Keratinocyte (primary cell): ENCODE measurements at regions not wholly inside any gene's neighbourhood (a gene's known extent, or its start where the extent isn't known, plus 50 kb on each side); places are given as distances from the start of the nearest gene placed in this dataset.

ENCODE experiments used
- DNase-seq: peaks from one replicate; pipeline ENCODE4 v3.0.0-alpha.2; 2011; ENCODE audit warnings: low read depth, missing footprints, low spot score
- FAIRE-seq: peaks from 2 replicates; lab custom pipeline; 2011; peaks lifted over from hg19 to GRCh38; lab: Jason Lieb, UNC
- H2AFZ ChIP-seq: 2 replicates; pipeline ENCODE4 v1.6.0; 2012; ENCODE audit warnings: low read length, control low read depth, inconsistent platforms; ENCODE audit not compliant: control insufficient read depth
- H3K27ac ChIP-seq: 2 replicates; pipeline ENCODE4 v1.5.1; 2011; ENCODE audit warnings: low read length; ENCODE audit not compliant: control insufficient read depth, insufficient read depth
- H3K27me3 ChIP-seq: 3 replicates; pipeline ENCODE4 v1.6.0; 2011; ENCODE audit warnings: low read length; ENCODE audit not compliant: control insufficient read depth, insufficient read depth; ENCODE audit errors: extremely low read depth
- H3K36me3 ChIP-seq, 2 experiments: 2 replicates in 1 of 2; 3 replicates in 1 of 2; pipeline ENCODE4 v1.5.1; 2011; ENCODE audit warnings: low read length in 2 of 2, mild to moderate bottlenecking in 1 of 2; ENCODE audit not compliant: control insufficient read depth in 2 of 2, insufficient read depth in 2 of 2; ENCODE audit errors: extremely low read depth in 1 of 2
- H3K4me1 ChIP-seq: 3 replicates; pipeline ENCODE4 v1.5.1; 2011; ENCODE audit warnings: low read length; ENCODE audit not compliant: control insufficient read depth, insufficient read depth; ENCODE audit errors: extremely low read depth
- H3K4me2 ChIP-seq: 3 replicates; pipeline ENCODE4 v1.6.0; 2011; ENCODE audit warnings: low read depth, low read length; ENCODE audit not compliant: control insufficient read depth, insufficient read depth; ENCODE audit errors: extremely low read depth
- H3K4me3 ChIP-seq, 3 experiments: fragments of 200-600 bp in 1 of 3; sonication (generic) in 1 of 3; 2 replicates in 2 of 3; 3 replicates in 1 of 3; pipeline ENCODE4 v1.5.1; 2011 to 2016; ENCODE audit warnings: low read length in 3 of 3, mild to moderate bottlenecking in 3 of 3, control low read depth in 2 of 3, inconsistent platforms in 1 of 3, low read depth in 1 of 3, mixed read lengths in 1 of 3, mixed run types in 1 of 3, moderate library complexity in 1 of 3; ENCODE audit not compliant: control insufficient read depth in 2 of 3, insufficient read depth in 2 of 3; ENCODE audit errors: extremely low read depth in 1 of 3
- H3K79me2 ChIP-seq: 2 replicates; pipeline ENCODE4 v1.6.0; 2012; ENCODE audit warnings: low read length; ENCODE audit not compliant: control insufficient read depth, insufficient read depth
- H3K9ac ChIP-seq: 3 replicates; pipeline ENCODE4 v1.6.0; 2011; ENCODE audit warnings: low read length; ENCODE audit not compliant: control insufficient read depth, insufficient read depth; ENCODE audit errors: extremely low read depth
- H3K9me1 ChIP-seq: 3 replicates; pipeline ENCODE4 v1.6.0; 2011; ENCODE audit warnings: low read length; ENCODE audit not compliant: control insufficient read depth, insufficient read depth; ENCODE audit errors: extremely low read depth
- H3K9me3 ChIP-seq: 2 replicates; pipeline ENCODE4 v1.5.1; 2012; ENCODE audit warnings: low read depth, low read length; ENCODE audit not compliant: control insufficient read depth
- H4K20me1 ChIP-seq: 3 replicates; pipeline ENCODE4 v1.6.0; 2011; ENCODE audit warnings: low read length; ENCODE audit not compliant: control insufficient read depth, insufficient read depth; ENCODE audit errors: extremely low read depth
- CTCF ChIP-seq, 3 experiments: IDR thresholded peaks in 1 of 3; conservative IDR thresholded peaks in 1 of 3; optimal IDR thresholded peaks in 1 of 3; 2 replicates in 2 of 3; 3 replicates in 1 of 3; pipeline versions ENCODE3 to v1.5.1; 2011; ENCODE audit warnings: low read length in 3 of 3, mild to moderate bottlenecking in 3 of 3, moderate library complexity in 2 of 3, control low read depth in 1 of 3, inconsistent platforms in 1 of 3; ENCODE audit not compliant: insufficient read depth in 2 of 3; ENCODE audit errors: extremely low read depth in 1 of 3
- EZH2 ChIP-seq: IDR thresholded peaks from one replicate; pipeline ENCODE4 v1.6.1; 2012; ENCODE audit warnings: inconsistent platforms, mild to moderate bottlenecking, low read length, moderate library complexity
- dilution Hi-C: fragments of 300-500 bp; cut with MboI; formaldehyde crosslinking; loops from one replicate; pipeline ENCODE4 v1.7.0; 2020; ENCODE audit warnings: low sequenced_read_pairs; ENCODE audit not compliant: extremely low pct_ligation_motif_present

GRCh38 chr2:16194931-16195680, 254.8 kb downstream of the MYCN start:
- H4K20me1 ChIP-seq, result no peaks in the 10 kb centered on the region
- H3K4me2 ChIP-seq, result no peak overlapping the region
- TF ChIP-seq CTCF (optimal IDR thresholded peaks at IDR 0.05 in 1 of 3, IDR thresholded peaks at IDR 0.05 in 1 of 3, conservative IDR thresholded peaks at IDR 0.05 in 1 of 3; ENCODE audit: extremely low read depth in 1 of 3, insufficient read depth in 2 of 3, low read length in 3 of 3) (no peak), EZH2 (no peak)
- H3K9ac ChIP-seq, result no peak overlapping the region
- no peaks in the 10 kb centered on the region for H3K79me2 ChIP-seq
- no peaks in the 10 kb centered on the region for H3K4me1 ChIP-seq
- H3K36me3 ChIP-seq, result no peaks in the 10 kb centered on the region
- H3K4me3 ChIP-seq, result no peak overlapping the region
- H3K9me3 ChIP-seq, result no peaks in the 10 kb centered on the region
- no peak overlapping the region for H2AFZ ChIP-seq
- no peaks in the 10 kb centered on the region for H3K27me3 ChIP-seq
- no peak overlapping the region for H3K27ac ChIP-seq
- no peaks in the 10 kb centered on the region for H3K9me1 ChIP-seq
- dilution Hi-C loops, result no loop called here
- FAIRE-seq (no peak), DNase-seq (no peak)

DNA sequence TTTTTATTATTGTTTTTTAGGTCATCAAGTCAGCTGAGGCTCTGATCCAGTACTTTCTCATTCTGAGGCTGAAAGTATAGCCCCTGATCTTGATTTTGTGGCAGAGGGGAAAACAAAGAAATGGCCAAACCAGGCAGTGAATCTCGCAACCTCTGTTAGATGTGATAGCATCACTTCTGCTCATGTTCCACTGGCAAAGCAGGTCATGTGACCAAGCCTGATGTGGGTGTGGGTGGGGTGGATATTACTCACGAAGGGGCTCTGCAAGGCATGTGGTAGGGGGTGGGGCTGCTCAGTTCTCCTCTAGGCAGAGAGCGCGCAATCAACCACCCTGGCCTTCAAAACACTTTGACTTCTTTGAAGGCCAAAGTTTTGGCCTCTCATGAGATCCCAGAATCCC, 254.2 kb downstream of the MYCN start:
- H2AFZ ChIP-seq, result no peak overlapping the region
- no peaks in the 10 kb centered on the region for H4K20me1 ChIP-seq
- no peak overlapping the region for H3K27ac ChIP-seq
- FAIRE-seq, result no peak
- no peaks in the 10 kb centered on the region for H3K4me1 ChIP-seq
- no peak overlapping the region for H3K9ac ChIP-seq
- no peaks in the 10 kb centered on the region for H3K36me3 ChIP-seq
- no peak for DNase-seq
- no peaks in the 10 kb centered on the region for H3K9me3 ChIP-seq
- H3K4me3 ChIP-seq, result no peak overlapping the region
- TF ChIP-seq EZH2 (no peak), CTCF (optimal IDR thresholded peaks at IDR 0.05 in 1 of 3, IDR thresholded peaks at IDR 0.05 in 1 of 3, conservative IDR thresholded peaks at IDR 0.05 in 1 of 3; ENCODE audit: extremely low read depth in 1 of 3, insufficient read depth in 2 of 3, low read length in 3 of 3) (no peak)
- no peaks in the 10 kb centered on the region for H3K79me2 ChIP-seq
- no peaks in the 10 kb centered on the region for H3K9me1 ChIP-seq
- no peak overlapping the region for H3K4me2 ChIP-seq
- H3K27me3 ChIP-seq, result no peaks in the 10 kb centered on the region
- dilution Hi-C loops, result no loop called here
